Gastrocnemius medialis (tissue), 4 donors: ENCODE measurements at regions not wholly inside any gene's neighbourhood (a gene's known extent, or its start where the extent isn't known, plus 50 kb on each side); places are given as distances from the start of the nearest gene placed in this dataset.

ENCODE experiments used
- ATAC-seq, 2 donors: fragments of 150-250 bp; one replicate each; pipeline ENCODE4 v1.9.1; 2016
- DNase-seq, 2 donors: peaks; one replicate each; pipeline ENCODE4 v3.0.0-alpha.2; 2019
- H3K27ac ChIP-seq, 4 donors: fragments of 200-600 bp; sonication (generic); 1 replicate in 1 of 4; 2 replicates in 3 of 4; pipeline ENCODE4 v1.5.1; 2016 to 2018; ENCODE audit warnings: mild to moderate bottlenecking in 2 of 4, moderate library complexity in 1 of 4
- H3K27me3 ChIP-seq, 3 donors: fragments of 200-600 bp; sonication (generic) in 2 of 3; 1 replicate in 1 of 3; 2 replicates in 2 of 3; pipeline versions ENCODE4 v1.5.1 to v1.6.0; 2016 to 2019; ENCODE audit warnings: mild to moderate bottlenecking in 1 of 3, moderate library complexity in 1 of 3
- H3K36me3 ChIP-seq, 2 donors: fragments of 200-600 bp; sonication (generic) in 1 of 2; one replicate each; pipeline ENCODE4 v1.5.1; 2017 to 2018
- H3K4me1 ChIP-seq, 2 donors: fragments of 200-600 bp; sonication (generic) in 1 of 2; one replicate each; pipeline ENCODE4 v1.5.1; 2016 to 2017; ENCODE audit warnings: mild to moderate bottlenecking in 2 of 2
- H3K4me3 ChIP-seq, 4 donors: fragments of 200-600 bp; sonication (generic) in 3 of 4; 1 replicate in 1 of 4; 2 replicates in 3 of 4; pipeline ENCODE4 v1.5.1; 2016 to 2019; ENCODE audit warnings: mild to moderate bottlenecking in 2 of 4
- H3K9me3 ChIP-seq, 3 donors: fragments of 200-600 bp; sonication (generic) in 2 of 3; 1 replicate in 1 of 3; 2 replicates in 2 of 3; pipeline ENCODE4 v1.5.1; 2016 to 2019
- POLR2A ChIP-seq, 2 donors: fragments of 450-650 bp; IDR thresholded peaks; one replicate each; pipeline ENCODE4 v1.6.1; 2017; ENCODE audit warnings: antibody characterized with exemption in 2 of 2, mild to moderate bottlenecking in 2 of 2, moderate library complexity in 2 of 2
- in situ Hi-C, 4 donors: fragments of 200-750 bp; cut with MboI; loops; one replicate each; pipeline versions ENCODE4 v1.15.0 to v1.8.0; 2017; ENCODE audit warnings: low sequenced_read_pairs in 4 of 4
- intact Hi-C: fragments of 100-400 bp; cut with DNase I; formaldehyde crosslinking; loops from one replicate; pipeline ENCODE4 v1.15.1; 2023; ENCODE audit warnings: low total_unique reads
- TF ChIP-seq, protein P1 (sequence below), 5 experiments: fragments of 450-650 bp in 3 of 5; fragments of 200-600 bp in 2 of 5; sonication (generic) in 2 of 5; IDR thresholded peaks in 4 of 5; conservative IDR thresholded peaks in 1 of 5; 1 replicate in 4 of 5; 2 replicates in 1 of 5; pipeline ENCODE4 v1.5.1; 2016 to 2019; ENCODE audit warnings: antibody characterized with exemption in 5 of 5, mild to moderate bottlenecking in 3 of 5, moderate library complexity in 3 of 5

DNA sequence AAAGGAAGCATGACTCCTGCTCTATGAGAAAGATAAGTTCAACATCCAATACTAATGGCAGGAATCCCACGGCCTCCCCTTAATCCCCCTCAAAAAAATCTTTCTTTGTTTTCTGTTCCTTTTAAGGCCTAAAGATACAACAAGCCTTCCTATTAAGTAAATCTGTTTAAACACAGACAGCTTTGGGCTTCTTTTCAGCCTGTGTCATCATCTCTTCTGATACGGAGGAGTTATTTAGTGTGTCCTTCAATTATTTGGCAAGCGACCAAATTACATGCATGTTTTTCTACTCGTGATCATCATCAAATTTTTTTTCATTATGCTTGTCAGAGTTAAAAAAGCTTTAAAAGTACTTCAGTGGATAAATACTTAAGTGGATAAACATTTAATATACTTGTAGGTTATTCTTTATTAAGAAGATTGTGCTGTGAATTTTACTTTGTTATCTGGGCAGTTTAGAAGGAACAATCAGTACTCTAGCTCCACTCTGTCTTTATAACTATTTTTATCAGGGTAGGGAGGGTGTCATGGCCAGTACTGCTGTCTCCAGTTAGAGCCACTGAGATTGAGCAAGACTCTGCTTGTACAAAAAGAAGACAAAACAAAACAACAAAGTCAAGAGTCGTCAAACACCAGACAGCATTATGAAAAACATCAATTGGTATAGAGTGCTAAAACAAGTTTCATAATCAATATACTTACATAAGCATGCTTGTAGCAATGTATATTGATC, 210.7 kb downstream of the PRR32 start:
- TF ChIP-seq, protein P1, sequence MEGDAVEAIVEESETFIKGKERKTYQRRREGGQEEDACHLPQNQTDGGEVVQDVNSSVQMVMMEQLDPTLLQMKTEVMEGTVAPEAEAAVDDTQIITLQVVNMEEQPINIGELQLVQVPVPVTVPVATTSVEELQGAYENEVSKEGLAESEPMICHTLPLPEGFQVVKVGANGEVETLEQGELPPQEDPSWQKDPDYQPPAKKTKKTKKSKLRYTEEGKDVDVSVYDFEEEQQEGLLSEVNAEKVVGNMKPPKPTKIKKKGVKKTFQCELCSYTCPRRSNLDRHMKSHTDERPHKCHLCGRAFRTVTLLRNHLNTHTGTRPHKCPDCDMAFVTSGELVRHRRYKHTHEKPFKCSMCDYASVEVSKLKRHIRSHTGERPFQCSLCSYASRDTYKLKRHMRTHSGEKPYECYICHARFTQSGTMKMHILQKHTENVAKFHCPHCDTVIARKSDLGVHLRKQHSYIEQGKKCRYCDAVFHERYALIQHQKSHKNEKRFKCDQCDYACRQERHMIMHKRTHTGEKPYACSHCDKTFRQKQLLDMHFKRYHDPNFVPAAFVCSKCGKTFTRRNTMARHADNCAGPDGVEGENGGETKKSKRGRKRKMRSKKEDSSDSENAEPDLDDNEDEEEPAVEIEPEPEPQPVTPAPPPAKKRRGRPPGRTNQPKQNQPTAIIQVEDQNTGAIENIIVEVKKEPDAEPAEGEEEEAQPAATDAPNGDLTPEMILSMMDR (IDR thresholded peaks at IDR 0.05 in 4 of 5, conservative IDR thresholded peaks at IDR 0.05 in 1 of 5): no peak
- TF ChIP-seq POLR2A (IDR thresholded peaks at IDR 0.05): no peak
- in situ Hi-C loops: no loop called here
- intact Hi-C loops: no loop called here
- ATAC-seq (peak in 1 of 2 donors; percentile 54), DNase-seq (no peak)
- no peaks in the 10 kb centered on the region for H3K9me3 ChIP-seq
- peak overlapping the region in 2 of 4 donors; percentile 21 to 42 for H3K27ac ChIP-seq
- no peaks in the 10 kb centered on the region for H3K27me3 ChIP-seq
- H3K4me3 ChIP-seq: no peak overlapping the region
- H3K4me1 ChIP-seq: no peaks in the 10 kb centered on the region
- H3K36me3 ChIP-seq: no peaks in the 10 kb centered on the region

DNA sequence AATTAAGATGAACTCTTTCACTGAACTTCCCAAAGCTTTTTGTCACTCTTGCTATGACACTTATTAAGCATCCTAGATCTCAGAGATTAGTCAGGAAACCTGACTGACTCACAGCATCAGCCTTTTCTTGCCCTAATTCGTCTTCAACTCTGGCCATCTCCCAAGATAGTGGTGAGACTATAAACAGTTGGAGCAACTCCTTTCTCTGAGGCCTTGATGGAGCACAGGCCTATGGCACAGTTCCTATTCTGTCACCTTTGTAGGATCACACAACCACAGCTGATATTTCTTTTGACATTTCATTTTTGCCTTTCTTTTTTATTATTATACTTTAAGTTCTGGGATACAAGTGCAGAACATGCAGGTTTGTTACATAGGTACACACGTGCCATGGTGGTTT, 217.6 kb downstream of the PRR32 start:
- no peak for ATAC-seq
- Histone ChIP-seq H3K27ac (no peak overlapping the region), H3K9me3 (no peaks in the 10 kb centered on the region), H3K4me1 (no peaks in the 10 kb centered on the region), H3K4me3 (no peak overlapping the region), H3K27me3 (no peaks in the 10 kb centered on the region), H3K36me3 (no peaks in the 10 kb centered on the region)
- DNase-seq: no peak
- in situ Hi-C loops: no loop called here
- intact Hi-C loops: no loop called here
- TF ChIP-seq, protein P1 (IDR thresholded peaks at IDR 0.05 in 4 of 5, conservative IDR thresholded peaks at IDR 0.05 in 1 of 5): no peak

DNA sequence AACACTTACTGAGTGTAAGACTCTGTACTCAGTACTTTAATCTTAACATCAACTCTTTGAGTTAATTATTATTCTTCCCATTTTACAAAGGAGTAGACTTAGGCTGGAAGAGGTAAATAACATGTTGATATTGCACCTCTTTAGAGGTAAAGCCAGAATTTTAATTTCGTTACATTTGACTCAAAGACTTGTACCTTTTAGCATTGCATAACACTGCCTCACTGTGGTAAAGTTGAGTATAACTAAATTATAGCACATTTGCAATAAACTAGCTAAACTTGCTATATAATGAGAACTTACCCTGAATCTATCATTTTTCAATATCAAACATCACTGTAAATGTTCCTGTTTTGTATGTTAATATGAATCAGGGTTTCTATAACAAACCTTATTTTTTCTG, 218.5 kb downstream of the PRR32 start:
- no peak overlapping the region for H3K27ac ChIP-seq
- no peak overlapping the region for H3K4me3 ChIP-seq
- no peak for TF ChIP-seq POLR2A (IDR thresholded peaks at IDR 0.05)
- TF ChIP-seq, protein P1 (IDR thresholded peaks at IDR 0.05 in 4 of 5, conservative IDR thresholded peaks at IDR 0.05 in 1 of 5): no peak
- H3K36me3 ChIP-seq: no peaks in the 10 kb centered on the region
- no peaks in the 10 kb centered on the region for H3K27me3 ChIP-seq
- DNase-seq (no peak), ATAC-seq (no peak)
- H3K4me1 ChIP-seq: no peaks in the 10 kb centered on the region
- no peaks in the 10 kb centered on the region for H3K9me3 ChIP-seq
- in situ Hi-C loops: no loop called here
- intact Hi-C loops: no loop called here

GRCh38 chrX:127057891-127058619, 238.5 kb downstream of the PRR32 start:
- H3K27ac ChIP-seq: no peak overlapping the region

More at GRCh38 chrX:127057891-127058619, 238.5 kb downstream of the PRR32 start:
- DNase-seq: no peak
- in situ Hi-C loops (no loop called here), intact Hi-C loops (no loop called here)
- Histone ChIP-seq H3K36me3 (no peaks in the 10 kb centered on the region), H3K4me3 (no peak overlapping the region), H3K9me3 (no peaks in the 10 kb centered on the region), H3K4me1 (no peaks in the 10 kb centered on the region), H3K27me3 (no peaks in the 10 kb centered on the region)
- TF ChIP-seq, protein P1 (IDR thresholded peaks at IDR 0.05 in 4 of 5, conservative IDR thresholded peaks at IDR 0.05 in 1 of 5): no peak
- ATAC-seq: no peak
